GM23338 (cell line): ENCODE measurements at regions not wholly inside any gene's neighbourhood (a gene's known extent, or its start where the extent isn't known, plus 50 kb on each side); places are given as distances from the start of the nearest gene placed in this dataset.

ENCODE experiments used
- ATAC-seq: fragments of 200-7000 bp; cut with Tn5 transposase; 3 replicates; pipeline ENCODE4 v1.9.1; 2020
- DNase-seq: peaks from one replicate; pipeline ENCODE4 v3.0.0-alpha.2; 2015; ENCODE audit warnings: low spot score
- H2AFZ ChIP-seq: fragments of 200-600 bp; sonication (generic); 2 replicates; pipeline ENCODE4 v1.8.0; 2016; ENCODE audit warnings: antibody characterized with exemption, mild to moderate bottlenecking, moderate library complexity
- H3F3A ChIP-seq: fragments of 200-600 bp; sonication (generic); replicated peaks from 2 replicates; pipeline ENCODE4 v1.8.0; 2017; ENCODE audit warnings: antibody characterized with exemption, mixed run types, low read depth
- H3K27ac ChIP-seq: fragments of 200-600 bp; sonication (generic); 2 replicates; pipeline ENCODE4 v1.6.1; 2016; ENCODE audit warnings: low read depth
- H3K27me3 ChIP-seq: fragments of 200-600 bp; sonication (generic); 2 replicates; pipeline ENCODE4 v1.8.0; 2016; ENCODE audit warnings: mild to moderate bottlenecking, mixed run types, moderate library complexity; ENCODE audit not compliant: insufficient read depth
- H3K36me3 ChIP-seq: fragments of 200-600 bp; sonication (generic); 2 replicates; pipeline ENCODE4 v1.8.0; 2016; ENCODE audit warnings: mild to moderate bottlenecking; ENCODE audit not compliant: insufficient read depth
- H3K4me1 ChIP-seq: fragments of 200-600 bp; sonication (generic); 2 replicates; pipeline ENCODE4 v1.8.0; 2016; ENCODE audit warnings: mild to moderate bottlenecking, moderate library complexity; ENCODE audit not compliant: insufficient read depth
- H3K4me2 ChIP-seq: fragments of 200-600 bp; sonication (generic); 2 replicates; pipeline ENCODE4 v1.7.1; 2017; ENCODE audit warnings: mixed run types
- H3K4me3 ChIP-seq: fragments of 200-600 bp; sonication (generic); 2 replicates; pipeline ENCODE4 v1.6.1; 2016; ENCODE audit warnings: mixed run types
- H3K79me2 ChIP-seq: fragments of 200-600 bp; sonication (generic); replicated peaks from 2 replicates; pipeline ENCODE4 v1.8.0; 2017; ENCODE audit warnings: mild to moderate bottlenecking; ENCODE audit not compliant: insufficient read depth
- H3K9me2 ChIP-seq: fragments of 200-600 bp; sonication (generic); 2 replicates; pipeline ENCODE4 v1.8.0; 2017; ENCODE audit not compliant: insufficient read depth
- H4K20me1 ChIP-seq: fragments of 200-600 bp; sonication (generic); replicated peaks from 2 replicates; pipeline ENCODE4 v1.8.0; 2017; ENCODE audit warnings: mild to moderate bottlenecking; ENCODE audit not compliant: insufficient read depth
- H3K27ac Mint-ChIP-seq: 2 replicates; pipeline ENCODE4 v1.8.0; 2020; ENCODE audit warnings: inconsistent platforms, mild to moderate bottlenecking, moderate library complexity, mixed read lengths
- H3K27me3 Mint-ChIP-seq: 3 replicates; pipeline ENCODE4 v1.8.0; 2022; ENCODE audit warnings: low read depth, mild to moderate bottlenecking, moderate library complexity, mixed read lengths, inconsistent platforms; ENCODE audit not compliant: insufficient read depth, poor library complexity
- H3K36me3 Mint-ChIP-seq: 3 replicates; pipeline ENCODE4 v1.8.0; 2021; ENCODE audit warnings: low read depth, mild to moderate bottlenecking, inconsistent platforms, moderate library complexity, mixed read lengths
- H3K4me1 Mint-ChIP-seq: 3 replicates; pipeline ENCODE4 v1.8.0; 2020; ENCODE audit warnings: mild to moderate bottlenecking, inconsistent platforms, mixed read lengths
- H3K4me3 Mint-ChIP-seq: 3 replicates; pipeline ENCODE4 v1.8.0; 2021; ENCODE audit warnings: moderate library complexity, mild to moderate bottlenecking, inconsistent platforms, mixed read lengths
- H3K9me3 Mint-ChIP-seq: 3 replicates; pipeline ENCODE4 v1.8.0; 2020; ENCODE audit warnings: moderate library complexity, mild to moderate bottlenecking, inconsistent platforms, mixed read lengths
- CREB1 ChIP-seq: fragments of 250-450 bp; sonication (Bioruptor Pico); IDR thresholded peaks from 2 replicates; pipeline ENCODE4 v1.5.0; 2020; ENCODE audit warnings: low read depth, mild to moderate bottlenecking, moderate library complexity
- ETS1 ChIP-seq: IDR thresholded peaks from 2 replicates; pipeline ENCODE4 v1.6.1; 2016; ENCODE audit warnings: antibody characterized with exemption
- EZH2 ChIP-seq: fragments of 200-600 bp; sonication (generic); IDR thresholded peaks from one replicate; pipeline ENCODE4 v1.8.0; 2017; ENCODE audit warnings: antibody characterized with exemption, mild to moderate bottlenecking, low read depth; ENCODE audit not compliant: unreplicated experiment
- EZH2phosphoT487 ChIP-seq: fragments of 200-600 bp; sonication (generic); IDR thresholded peaks from one replicate; pipeline ENCODE4 v1.8.1; 2018; ENCODE audit warnings: antibody characterized with exemption; ENCODE audit not compliant: unreplicated experiment
- NANOG ChIP-seq: IDR thresholded peaks from 2 replicates; pipeline ENCODE4 v1.6.1; 2016; ENCODE audit warnings: antibody characterized with exemption, borderline replicate concordance
- POLR2AphosphoS5 ChIP-seq: IDR thresholded peaks from 2 replicates; pipeline ENCODE4 v1.6.1; 2016; ENCODE audit warnings: antibody characterized with exemption, low read depth
- ZNF331 ChIP-seq: fragments of 250-450 bp; sonication (Bioruptor Pico); IDR thresholded peaks from 2 replicates; pipeline ENCODE4 v1.5.0; 2020; ENCODE audit warnings: low read depth, mild to moderate bottlenecking, moderate library complexity
- ZNF462 ChIP-seq: fragments of 250-450 bp; sonication (Bioruptor Pico); IDR thresholded peaks from 2 replicates; pipeline ENCODE4 v1.5.0; 2020; ENCODE audit warnings: mild to moderate bottlenecking, moderate library complexity

- TF ChIP-seq EZH2 (no peak), NANOG (no peak), EZH2phosphoT487 (no peak), ZNF462 (CRISPR knock-in tag) (no peak), CREB1 (no peak)
Observed at GRCh38 chr13:21319869-21320641, 139.0 kb downstream of the ZDHHC20 start (continued).

GRCh38 chr13:21320642-21321034, 138.5 kb downstream of the ZDHHC20 start:
- Histone ChIP-seq H2AFZ (no peak overlapping the region), H3K36me3 (0 out of 2 replicates have a peak, but pooled peaks cover 4% of the 10 kb centered on the region), H3F3A (no peaks in the 10 kb centered on the region), H3K27ac (no peak overlapping the region), H4K20me1 (no peaks in the 10 kb centered on the region), H3K4me2 (no peak overlapping the region), H3K9me2 (peaks cover 11% of the 10 kb centered on the region), H3K4me1 (peaks cover 7% of the 10 kb centered on the region), H3K4me3 (no peak overlapping the region), H3K27me3 (peaks cover 8% of the 10 kb centered on the region; the same call in 1 of the 2 replicates), H3K79me2 (no peaks in the 10 kb centered on the region)
- DNase-seq (no peak), ATAC-seq (no peak)
- Mint-ChIP-seq H3K4me1 (peaks cover 7% of the 10 kb centered on the region; the same call in 2 of the 3 replicates), H3K4me3 (no peak overlapping the region), H3K36me3 (peaks cover 6% of the 10 kb centered on the region; the same call in 1 of the 3 replicates), H3K9me3 (no peaks in the 10 kb centered on the region), H3K27me3 (no peaks in the 10 kb centered on the region), H3K27ac (no peak overlapping the region)
- no peak for TF ChIP-seq CREB1
- no peak for TF ChIP-seq ZNF462 (CRISPR knock-in tag)
- TF ChIP-seq ETS1, result no peak
- no peak for TF ChIP-seq POLR2AphosphoS5
- no peak for TF ChIP-seq ZNF331 (CRISPR knock-in tag)
